Spinal cord (tissue), 9 donors: ENCODE measurements at regions not wholly inside any gene's neighbourhood (a gene's known extent, or its start where the extent isn't known, plus 50 kb on each side); places are given as distances from the start of the nearest gene placed in this dataset.
"Not testable (repeated sequence)": the region's sequence is repeated elsewhere in the genome, so short reads cannot be mapped to it uniquely, and the experiment has no call there.

ENCODE experiments used
- DNase-seq, 6 donors: peaks; one replicate each; pipeline versions ENCODE4 v3.0.0 to v3.0.0-alpha.2; 2013 to 2015; ENCODE audit warnings: low spot score in 6 of 6, low read depth in 4 of 6
- H3K27ac ChIP-seq: one replicate; pipeline ENCODE4 v1.5.1; 2013; ENCODE audit warnings: low read depth, low read length, control low read depth
- H3K27me3 ChIP-seq: one replicate; pipeline ENCODE4 v1.6.1; 2013; ENCODE audit warnings: low read length; ENCODE audit not compliant: control insufficient read depth, insufficient read depth
- H3K36me3 ChIP-seq: one replicate; pipeline ENCODE4 v1.6.1; 2013; ENCODE audit warnings: low read length; ENCODE audit not compliant: control insufficient read depth, insufficient read depth
- H3K4me1 ChIP-seq: one replicate; pipeline ENCODE4 v1.6.1; 2013; ENCODE audit warnings: low read length; ENCODE audit not compliant: control insufficient read depth, insufficient read depth
- H3K4me3 ChIP-seq: one replicate; pipeline ENCODE4 v1.5.1; 2013; ENCODE audit warnings: low read depth, low read length, control low read depth
- H3K9me3 ChIP-seq: one replicate; pipeline ENCODE4 v1.6.1; 2013; ENCODE audit warnings: low read length; ENCODE audit not compliant: control insufficient read depth, insufficient read depth
- WGBS: methylation state at CpG from one replicate; pipeline ENCODE4 v1.1.5; 2013; ENCODE audit warnings: missing lambda C conversion rate; ENCODE audit not compliant: insufficient coverage; 5-methylcytosine and 5-hydroxymethylcytosine counted together
- donor health status: healthy.

GRCh38 chr3:173241727-173242126 is 100.7 kb upstream of the SPATA16 start:
- DNase-seq = no peak
- H3K27ac ChIP-seq = no peak overlapping the region
- H3K9me3 ChIP-seq = no peaks in the 10 kb centered on the region
- WGBS = no CpG with 5 or more reads among the region's 1 CpG
- no peaks in the 10 kb centered on the region for H3K36me3 ChIP-seq
- no peak overlapping the region for H3K4me3 ChIP-seq
- no peaks in the 10 kb centered on the region for H3K27me3 ChIP-seq
- no peaks in the 10 kb centered on the region for H3K4me1 ChIP-seq

GRCh38 chr3:173238091-173238490 is 97.1 kb upstream of the SPATA16 start:
- no CpG with 5 or more reads among the region's 3 CpGs for WGBS

GRCh38 chr3:173225351-173225750 is 84.3 kb upstream of the SPATA16 start:
- DNase-seq = no peak
- H3K27me3 ChIP-seq = no peaks in the 10 kb centered on the region
- no peak overlapping the region for H3K27ac ChIP-seq
- H3K4me3 ChIP-seq = no peak overlapping the region
- H3K36me3 ChIP-seq = no peaks in the 10 kb centered on the region
- H3K4me1 ChIP-seq = no peaks in the 10 kb centered on the region
- H3K9me3 ChIP-seq = peaks cover 2% of the 10 kb centered on the region
- no CpG with 5 or more reads among the region's 3 CpGs for WGBS

More at GRCh38 chr3:173238091-173238490, 97.1 kb upstream of the SPATA16 start:
- Histone ChIP-seq H3K27me3 (no peaks in the 10 kb centered on the region), H3K27ac (no peak overlapping the region), H3K9me3 (no peaks in the 10 kb centered on the region), H3K4me1 (no peaks in the 10 kb centered on the region), H3K4me3 (no peak overlapping the region), H3K36me3 (no peaks in the 10 kb centered on the region)
- DNase-seq = no peak

GRCh38 chr3:173221010-173221409 is 80.0 kb upstream of the SPATA16 start:
- Histone ChIP-seq H3K4me1 (no peaks in the 10 kb centered on the region), H3K4me3 (no peak overlapping the region), H3K36me3 (no peaks in the 10 kb centered on the region), H3K9me3 (no peaks in the 10 kb centered on the region), H3K27ac (no peak overlapping the region), H3K27me3 (no peaks in the 10 kb centered on the region)
- no peak for DNase-seq
- no CpG with 5 or more reads among the region's 1 CpG for WGBS

GRCh38 chr3:173217127-173217526 is 76.1 kb upstream of the SPATA16 start:
- H3K36me3 ChIP-seq = no peaks in the 10 kb centered on the region
- H3K4me1 ChIP-seq = no peaks in the 10 kb centered on the region
- H3K27me3 ChIP-seq = no peaks in the 10 kb centered on the region
- no peak overlapping the region for H3K4me3 ChIP-seq
- 86% methylated on average over 1 of the region's 3 CpGs for WGBS
- no peak for DNase-seq
- no peaks in the 10 kb centered on the region for H3K9me3 ChIP-seq
- no peak overlapping the region for H3K27ac ChIP-seq

GRCh38 chr3:173216063-173216462 is 75.0 kb upstream of the SPATA16 start:
- DNase-seq = no peak
- H3K27me3 ChIP-seq = no peaks in the 10 kb centered on the region
- no peak overlapping the region for H3K4me3 ChIP-seq
- no peaks in the 10 kb centered on the region for H3K9me3 ChIP-seq
- no peaks in the 10 kb centered on the region for H3K36me3 ChIP-seq
- WGBS = 83% methylated on average over 1 of the region's 1 CpG
- H3K27ac ChIP-seq = no peak overlapping the region
- no peaks in the 10 kb centered on the region for H3K4me1 ChIP-seq

- whole genome bisulfite sequencing = 94% methylated on average over 3 of the region's 3 CpGs
- Histone ChIP-seq H3K36me3 (no peaks in the 10 kb centered on the region), H3K27ac (no peak overlapping the region), H3K4me3 (no peak overlapping the region), H3K9me3 (no peaks in the 10 kb centered on the region), H3K4me1 (no peaks in the 10 kb centered on the region), H3K27me3 (no peaks in the 10 kb centered on the region)
- no peak for DNase-seq
These were observed 73.5 kb upstream of the SPATA16 start for GRCh38 chr3:173214576-173214975.

GRCh38 chr3:173199568-173199967 is 58.5 kb upstream of the SPATA16 start:
- Histone ChIP-seq H3K27me3 (no peaks in the 10 kb centered on the region), H3K4me3 (no peak overlapping the region), H3K9me3 (peaks cover 4% of the 10 kb centered on the region), H3K27ac (no peak overlapping the region), H3K36me3 (no peaks in the 10 kb centered on the region), H3K4me1 (no peaks in the 10 kb centered on the region)
- DNase-seq = no peak

- H3K4me3 ChIP-seq, H3K36me3 ChIP-seq, H3K27me3 ChIP-seq, H3K27ac ChIP-seq, H3K9me3 ChIP-seq, DNase-seq, H3K4me1 ChIP-seq: not testable (repeated sequence)
- 100% methylated on average over 1 of the region's 2 CpGs for WGBS
These were observed 53.8 kb upstream of the SPATA16 start for GRCh38 chr3:173194868-173195267.

- no peaks in the 10 kb centered on the region for H3K4me1 ChIP-seq
- WGBS = no CpG with 5 or more reads among the region's 1 CpG
- H3K9me3 ChIP-seq = no peaks in the 10 kb centered on the region
- no peak overlapping the region for H3K4me3 ChIP-seq
- no peak for DNase-seq
- no peaks in the 10 kb centered on the region for H3K36me3 ChIP-seq
- no peaks in the 10 kb centered on the region for H3K27me3 ChIP-seq
- no peak overlapping the region for H3K27ac ChIP-seq
These were observed 50.6 kb upstream of the SPATA16 start for GRCh38 chr3:173191611-173192010.
